ENCODE measurements at regions not wholly inside any gene's neighbourhood (a gene's known extent, or its start where the extent isn't known, plus 50 kb on each side); places are given as distances from the start of the nearest gene placed in this dataset.

DNA sequence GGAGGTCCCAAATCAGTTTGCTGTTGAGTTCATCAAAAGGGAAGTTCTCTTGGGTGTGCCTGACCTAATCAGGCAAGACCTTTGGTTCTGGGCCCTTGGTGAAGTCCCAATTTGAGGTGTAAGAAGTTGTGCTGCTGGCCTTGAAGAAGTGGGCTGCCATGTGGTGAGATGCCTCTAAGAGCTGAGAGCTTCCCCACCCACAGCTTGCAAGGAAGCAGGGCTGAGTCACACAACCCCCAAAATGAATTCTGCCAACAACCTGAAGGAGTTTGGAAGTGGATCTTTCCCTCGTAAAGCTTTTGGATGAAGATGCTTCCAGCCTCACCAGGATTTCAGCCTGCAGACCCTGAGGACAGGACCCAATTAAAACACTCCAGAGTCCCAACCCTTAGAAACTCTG lies 129.3 kb upstream of the NSMCE3 start:
- no peak overlapping the region for H3K18ac ChIP-seq (ENCODE audit: extremely low read depth, low read length)
- no peak overlapping the region for H3K56ac ChIP-seq (replicated peaks; ENCODE audit: insufficient read length, low read depth, low read length)
- H3K4me3 ChIP-seq (ENCODE audit: extremely low read depth in 1 of 4, insufficient read depth in 2 of 4, low read depth in 3 of 4, low read length in 4 of 4) = no peak overlapping the region
- no peak overlapping the region for H3K27ac ChIP-seq (ENCODE audit: low read depth, low read length)
- POLR2A ChIA-PET (ENCODE audit: partially characterized antibody) = interaction anchor here (0.6 kb wide), 1 partner anchor 22 kb away, joined by 3 read pairs; no protein-coding TSS in a partner anchor
- H3K4ac ChIP-seq (replicated peaks; ENCODE audit: insufficient read length, low read depth, low read length) = no peak overlapping the region
- H3K9me3 ChIP-seq (ENCODE audit: insufficient read depth in 2 of 2, low read depth in 1 of 2, low read length in 1 of 2) = no peaks in the 10 kb centered on the region
- peak overlapping the region; percentile 29 for H4K5ac ChIP-seq (ENCODE audit: insufficient read length, low read depth, low read length)
- H3K9ac ChIP-seq (replicated peaks in 1 of 4; ENCODE audit: extremely low read depth in 1 of 4, low read depth in 3 of 4, low read length in 3 of 4) = no peak overlapping the region
- CTCF ChIA-PET (ENCODE audit: partially characterized antibody) = interaction anchor here (0.9 kb wide), 1 partner anchor 259 kb away, joined by 3 read pairs; no protein-coding TSS in a partner anchor
- no peak overlapping the region for H3K4me2 ChIP-seq (ENCODE audit: insufficient read depth in 1 of 2, low read depth in 2 of 2, low read length in 2 of 2)
- H2BK5ac ChIP-seq (ENCODE audit: low read depth, low read length) = peak overlapping the region; percentile 40; the same call in 1 of the 2 replicates
- peaks cover 6 to 19% (median 11%) of the 10 kb centered on the region in 4 experiments for H3K4me1 ChIP-seq (replicated peaks in 1 of 4; ENCODE audit: control insufficient read depth in 3 of 4, insufficient read depth in 4 of 4, low read length in 3 of 4)
- 90% methylated on average over 1 of the region's 1 CpG; no CpG with 5 or more reads in 1 of the 2 experiments for WGBS, 2 experiments (ENCODE audit: extremely low coverage in 1 of 2, insufficient coverage in 1 of 2, insufficient read length in 1 of 2, insufficient replicate concordance in 2 of 2, low coverage in 1 of 2, low lambda C conversion rate in 2 of 2, missing lambda C conversion rate in 1 of 2)
- H3K23ac ChIP-seq (ENCODE audit: insufficient read length) = no peak overlapping the region
- no peak overlapping the region for H3K14ac ChIP-seq (ENCODE audit: insufficient read length)
- H4K20me1 ChIP-seq (replicated peaks in 1 of 2; ENCODE audit: control insufficient read depth in 1 of 2, insufficient read depth in 2 of 2, low read length in 2 of 2) = no peaks in the 10 kb centered on the region
- H2BK12ac ChIP-seq (ENCODE audit: low read depth, low read length) = peak overlapping the region; percentile 29; the same call in 1 of the 2 replicates
- H3K79me2 ChIP-seq (ENCODE audit: control insufficient read depth in 1 of 2, insufficient read depth in 2 of 2, low read length in 2 of 2) = peaks cover 0 to 4% of the 10 kb centered on the region in 2 experiments; a peak in 1 of 4 replicates
- no peak for TF ChIP-seq TAF1 (IDR thresholded peaks at IDR 0.05; ENCODE audit: low read depth, low read length)
- no peak for TF ChIP-seq SP1 (IDR thresholded peaks at IDR 0.05; ENCODE audit: low read depth, low read length)
- TF ChIP-seq SAP30 (IDR thresholded peaks at IDR 0.05; ENCODE audit: insufficient read depth, insufficient replicate concordance, low read length) = no peak
- TF ChIP-seq SIRT6 (IDR thresholded peaks at IDR 0.05; ENCODE audit: low read length) = no peak
- TF ChIP-seq EGR1 (IDR thresholded peaks at IDR 0.05; ENCODE audit: borderline replicate concordance, low read depth, low read length) = no peak
- no peak for TF ChIP-seq TEAD4 (IDR thresholded peaks at IDR 0.05; ENCODE audit: low read depth, low read length)
- TF ChIP-seq BACH1 (IDR thresholded peaks at IDR 0.05; ENCODE audit: low read length) = no peak
- no peak for TF ChIP-seq PHF8 (conservative IDR thresholded peaks at IDR 0.05; ENCODE audit: low read depth, low read length)
- TF ChIP-seq SIN3A (conservative IDR thresholded peaks at IDR 0.05 in 1 of 2, IDR thresholded peaks at IDR 0.05 in 1 of 2; ENCODE audit: low read depth in 1 of 2, low read length in 2 of 2) = no peak
- TF ChIP-seq KDM1A (IDR thresholded peaks at IDR 0.05; ENCODE audit: borderline replicate concordance, low read length) = no peak
- no peak for TF ChIP-seq GABPA (IDR thresholded peaks at IDR 0.05; ENCODE audit: borderline replicate concordance, insufficient read depth, low read length)
- TF ChIP-seq KDM4A (IDR thresholded peaks at IDR 0.05; ENCODE audit: low read depth, low read length, severe bottlenecking) = no peak
- no peak for TF ChIP-seq GTF2F1 (IDR thresholded peaks at IDR 0.05; ENCODE audit: borderline replicate concordance, low read depth, low read length)
- no peak for DNase-seq (ENCODE audit: low read depth in 1 of 2, low spot score in 2 of 2)
- no peak overlapping the region for H2AK5ac ChIP-seq (ENCODE audit: low read depth, low read length)
- H4K91ac ChIP-seq (replicated peaks; ENCODE audit: insufficient read length, low read length) = no peak overlapping the region
- no peak overlapping the region for H2BK15ac ChIP-seq (ENCODE audit: low read length)
- H2AFZ ChIP-seq (ENCODE audit: low read length) = no peak overlapping the region
- no peaks in the 10 kb centered on the region for H3K27me3 ChIP-seq (replicated peaks in 1 of 4; ENCODE audit: control insufficient read depth in 3 of 4, extremely low read depth in 1 of 4, insufficient read depth in 3 of 4, low read length in 3 of 4)
- H4K8ac ChIP-seq (ENCODE audit: extremely low read depth, insufficient read depth, low read length) = no peak overlapping the region
- no peaks in the 10 kb centered on the region for H3K79me1 ChIP-seq (ENCODE audit: low read depth, low read length)
- no peak overlapping the region for H2BK20ac ChIP-seq (ENCODE audit: low read length)
- FAIRE-seq = no peak
- no peak overlapping the region for H2BK120ac ChIP-seq (replicated peaks; ENCODE audit: low read depth, low read length)
- H3K36me3 ChIP-seq (ENCODE audit: control insufficient read depth in 2 of 4, insufficient read depth in 4 of 4, low read length in 3 of 4) = no peaks in the 10 kb centered on the region
- H3K23me2 ChIP-seq (ENCODE audit: low read depth, low read length) = no peaks in the 10 kb centered on the region

Measured in H1 (cell line).